Activated CD8-positive, alpha-beta memory T cell treated with anti-CD3 and anti-CD28 coated beads, Interleukin-2, amount 50 U/mL, for 4 hours (primary cell): ENCODE measurements at regions not wholly inside any gene's neighbourhood (a gene's known extent, or its start where the extent isn't known, plus 50 kb on each side); places are given as distances from the start of the nearest gene placed in this dataset.
"Not testable (repeated sequence)": the region's sequence is repeated elsewhere in the genome, so short reads cannot be mapped to it uniquely, and the experiment has no call there.

ENCODE experiments used
- DNase-seq: peaks from one replicate; pipeline ENCODE4 v3.0.0-alpha.2; 2020

- DNase-seq: no peak
Measured at GRCh38 chr22:35186492-35186891, 70.8 kb upstream of the HMGXB4 start.

- DNase-seq: not testable (repeated sequence)
Measured at GRCh38 chr22:35188930-35189329, 68.4 kb upstream of the HMGXB4 start.

GRCh38 chr22:35189559-35189958, 67.7 kb upstream of the HMGXB4 start:
- DNase-seq: no peak

- DNase-seq: no peak
Measured at GRCh38 chr22:35191412-35191811, 65.9 kb upstream of the HMGXB4 start.

GRCh38 chr22:35192129-35192918, 65.0 kb upstream of the HMGXB4 start:
- DNase-seq: no peak

GRCh38 chr22:35195226-35195625, 62.1 kb upstream of the HMGXB4 start:
- DNase-seq: no peak

GRCh38 chr22:35195821-35196220, 61.5 kb upstream of the HMGXB4 start:
- DNase-seq: no peak

DNA sequence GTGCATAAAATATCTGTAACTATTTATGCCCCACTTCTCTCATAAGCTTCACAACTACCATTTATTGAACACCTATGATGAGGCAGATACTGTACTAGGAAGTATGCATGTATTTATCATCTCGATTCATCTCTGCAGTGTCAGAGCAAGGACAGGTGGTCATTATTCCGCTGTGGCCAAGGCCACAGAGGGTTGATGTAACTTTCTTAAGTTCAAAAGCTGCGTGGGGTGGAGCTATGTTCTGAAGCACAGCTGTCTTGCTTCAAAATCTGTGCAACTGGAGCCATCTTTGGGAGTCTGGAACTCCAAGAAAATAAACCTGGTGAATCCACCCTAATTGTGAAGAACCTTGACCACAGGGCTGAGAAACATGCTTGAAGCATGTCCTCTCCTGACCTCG, 60.2 kb upstream of the HMGXB4 start:
- DNase-seq: no peak

- DNase-seq: no peak
Measured at GRCh38 chr22:35197886-35198285, 59.4 kb upstream of the HMGXB4 start.

- DNase-seq: no peak
Measured at GRCh38 chr22:35198738-35199137, 58.6 kb upstream of the HMGXB4 start.

DNA sequence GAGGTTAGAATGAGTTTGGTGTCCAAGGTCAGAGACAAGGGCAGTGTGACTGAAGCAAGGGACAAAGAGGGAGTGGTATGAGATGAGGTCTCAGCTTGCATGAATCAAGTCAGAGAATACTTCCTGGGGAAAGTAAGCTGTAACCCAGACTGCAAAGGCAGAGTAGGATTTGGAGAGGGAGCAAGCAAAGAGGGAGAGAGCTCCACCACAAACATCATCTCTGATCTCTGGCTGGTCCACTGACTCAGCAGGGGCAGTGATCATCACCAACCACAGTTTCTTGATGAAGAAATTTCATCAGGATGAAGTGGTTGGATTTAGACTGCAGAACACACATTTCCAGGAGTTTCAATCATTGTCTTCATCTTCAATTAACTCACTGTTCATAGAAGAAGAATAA, 54.9 kb upstream of the HMGXB4 start:
- no peak for DNase-seq

DNA sequence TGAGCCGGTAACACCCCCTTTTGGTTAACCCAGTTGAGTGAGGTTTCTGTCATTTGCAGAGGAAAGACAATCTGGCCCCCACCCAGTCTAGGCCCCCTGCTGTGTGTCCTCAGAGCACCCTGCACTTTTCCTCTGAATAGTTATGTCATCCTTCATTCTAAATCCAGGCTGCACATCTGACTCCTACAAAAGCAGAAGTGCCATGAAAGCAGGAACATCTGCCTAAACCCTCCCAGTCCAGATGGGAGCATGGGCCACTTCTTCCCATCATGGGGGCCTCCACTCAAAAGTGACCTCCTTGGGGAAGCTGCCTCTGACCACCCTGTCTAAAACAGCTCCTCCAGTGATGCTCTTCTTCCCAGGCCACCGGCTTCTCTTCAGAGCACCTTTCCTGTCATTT, 53.7 kb upstream of the HMGXB4 start:
- DNase-seq: no peak

DNA sequence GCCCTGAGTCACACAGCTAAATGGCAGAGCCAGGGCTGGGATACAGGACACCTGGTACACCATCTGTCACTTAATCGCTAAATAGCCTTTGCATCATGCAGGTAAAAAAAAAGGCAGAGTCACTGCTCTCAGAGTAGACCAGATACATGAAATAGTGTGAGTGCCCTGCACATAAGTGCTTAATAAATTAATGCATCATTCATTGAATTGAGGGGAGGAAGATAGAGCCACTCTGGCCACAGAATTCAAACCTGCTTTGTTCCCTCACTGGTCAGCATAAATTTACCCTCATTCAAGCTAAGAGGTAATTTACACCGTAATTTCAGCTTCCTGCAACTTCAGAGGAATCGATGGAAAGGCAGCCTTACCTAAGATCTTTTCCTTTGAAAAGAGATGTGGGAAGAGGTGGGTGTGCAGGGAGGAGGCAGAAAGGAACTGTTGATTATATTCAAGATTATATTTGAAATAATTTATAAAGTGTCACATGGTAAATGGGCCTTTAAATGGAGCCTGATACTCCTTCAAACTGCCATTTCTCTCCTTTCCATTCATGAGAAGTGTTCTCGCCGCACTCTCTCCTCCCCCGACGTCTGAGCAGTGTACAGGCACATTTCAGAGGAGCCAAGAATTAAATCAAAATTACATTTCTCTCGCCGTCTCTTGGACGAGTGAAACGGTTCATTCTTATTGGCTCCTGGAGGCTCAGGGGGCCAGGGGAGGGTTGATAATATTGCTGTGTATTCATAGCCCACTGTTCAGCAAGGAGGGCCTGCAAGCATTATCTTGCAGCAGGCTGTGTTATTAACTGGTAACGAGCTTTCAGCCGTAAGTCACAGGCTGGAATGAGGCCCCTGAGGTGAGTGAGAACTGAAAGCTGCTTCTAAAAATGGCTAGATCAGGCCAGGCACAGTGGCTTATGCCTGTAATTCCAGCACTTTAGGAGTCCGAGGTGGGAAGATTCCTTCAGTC, 52.2 kb upstream of the HMGXB4 start:
- no peak for DNase-seq

GRCh38 chr22:35205961-35206360, 51.3 kb upstream of the HMGXB4 start:
- no peak for DNase-seq

DNA sequence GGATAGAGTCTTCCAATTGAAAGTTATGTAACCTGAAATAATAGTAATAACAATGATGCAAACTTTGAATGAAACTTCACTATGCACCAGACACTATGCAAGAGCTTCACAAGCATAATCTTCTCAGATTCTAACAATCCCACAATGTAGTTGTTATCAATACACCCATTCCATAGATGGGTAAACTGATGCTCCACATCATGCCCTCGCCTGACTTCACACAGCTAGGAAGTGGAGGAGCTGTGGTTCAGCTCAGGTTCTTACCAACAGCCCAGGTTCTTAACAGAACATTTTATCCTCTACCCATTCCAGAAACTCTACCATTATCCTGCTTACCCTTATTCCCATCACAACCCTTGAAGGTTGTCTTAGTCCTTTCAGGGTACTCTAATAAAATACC, 50.4 kb upstream of the HMGXB4 start:
- DNase-seq: no peak
